HG03469 (cell line): ENCODE measurements at regions not wholly inside any gene's neighbourhood (a gene's known extent, or its start where the extent isn't known, plus 50 kb on each side); places are given as distances from the start of the nearest gene placed in this dataset.
"Not testable (repeated sequence)": the region's sequence is repeated elsewhere in the genome, so short reads cannot be mapped to it uniquely, and the experiment has no call there.

Experiments used
- ATAC-seq: cut with Tn5 transposase; IDR thresholded peaks from one replicate; pipeline ENCODE4 v1.9.1; 2021; ENCODE audit warnings: mild to moderate bottlenecking, moderate library complexity, moderate number of reproducible peaks; ENCODE audit not compliant: unreplicated experiment

DNA sequence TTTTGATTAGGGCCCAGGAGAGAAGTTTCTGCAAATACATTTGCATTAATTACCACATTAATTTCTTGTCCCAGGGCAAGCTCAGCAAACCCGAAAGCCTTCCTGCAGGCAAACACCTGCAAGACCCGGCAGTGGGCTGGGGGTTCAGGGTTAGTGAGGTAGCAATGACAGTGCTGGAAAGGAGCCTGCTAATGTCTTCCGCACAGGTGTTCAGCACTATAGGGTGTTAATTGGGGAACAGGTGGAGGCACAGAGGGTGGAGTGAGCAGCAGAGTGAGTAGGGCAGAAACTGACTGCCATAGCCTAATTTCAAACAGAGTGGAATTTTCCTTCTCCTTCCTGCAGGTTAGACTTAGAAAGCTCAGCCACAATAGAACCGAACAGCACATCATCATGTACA lies 50.9 kb upstream of the UBASH3B start:
- no peak for ATAC-seq

DNA sequence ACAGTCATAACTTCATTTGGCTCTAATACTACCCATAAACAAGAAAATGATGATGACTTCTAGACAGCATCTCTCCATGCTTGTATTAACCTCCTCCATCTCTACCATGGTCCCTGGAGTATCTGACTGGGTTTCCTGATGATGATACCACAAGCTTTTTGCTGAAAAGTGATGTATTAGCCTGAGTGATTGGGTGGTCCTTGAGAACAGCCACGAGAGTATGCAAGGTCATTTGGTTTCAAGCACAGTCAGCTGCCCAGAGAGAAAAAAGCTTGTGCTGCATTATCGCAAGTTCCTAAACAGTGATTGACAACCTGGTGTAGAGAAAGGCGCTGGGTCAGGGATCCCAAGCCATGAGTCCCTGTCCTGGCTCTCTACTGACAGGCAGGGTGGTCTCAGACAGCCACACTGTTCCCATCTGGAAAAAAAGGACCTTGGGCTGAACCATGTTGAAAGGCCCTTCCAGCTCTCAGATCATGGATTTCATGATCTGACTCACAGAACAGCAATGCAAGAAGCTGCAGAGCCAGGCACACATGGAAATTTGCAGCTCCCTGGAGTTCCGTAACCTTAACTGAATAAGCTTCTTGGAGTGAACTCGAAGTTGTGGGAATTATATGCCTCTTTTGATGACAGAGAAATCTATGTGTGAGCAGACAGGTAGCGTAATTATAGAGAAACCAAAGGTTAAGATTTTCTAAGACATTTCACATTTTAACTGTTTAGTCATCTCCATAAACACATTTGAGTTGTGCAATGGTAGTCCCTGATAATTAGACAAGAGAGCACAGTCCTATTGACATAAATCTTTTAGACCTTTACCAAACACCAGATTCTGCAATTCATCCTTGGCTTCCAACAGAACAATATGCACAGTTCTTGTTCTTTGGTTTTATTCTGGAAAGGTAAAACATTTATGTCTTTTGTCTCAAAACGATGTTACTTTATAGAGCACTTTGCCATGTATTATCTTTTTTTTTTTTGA lies 54.1 kb upstream of the UBASH3B start:
- no peak for ATAC-seq

DNA sequence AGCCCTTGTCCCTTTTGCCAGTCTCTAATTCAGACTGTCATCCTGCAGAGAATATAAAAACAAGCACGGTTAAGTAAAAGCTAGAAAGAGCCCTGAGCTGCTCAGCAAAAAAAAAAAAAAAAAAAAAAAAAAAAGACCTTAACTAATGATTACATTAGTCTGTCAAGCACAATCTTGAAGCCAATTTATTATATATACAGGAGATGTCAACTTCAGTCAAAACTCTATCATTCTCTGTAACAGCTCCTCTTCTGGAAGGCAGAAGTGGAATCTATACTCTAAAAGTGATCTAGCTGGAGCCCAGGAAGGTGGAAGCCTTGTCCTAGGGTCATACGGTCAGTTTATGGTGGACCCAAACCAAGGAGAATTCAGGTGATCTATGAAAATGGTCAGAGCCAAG lies 55.2 kb upstream of the UBASH3B start:
- no peak for ATAC-seq

DNA sequence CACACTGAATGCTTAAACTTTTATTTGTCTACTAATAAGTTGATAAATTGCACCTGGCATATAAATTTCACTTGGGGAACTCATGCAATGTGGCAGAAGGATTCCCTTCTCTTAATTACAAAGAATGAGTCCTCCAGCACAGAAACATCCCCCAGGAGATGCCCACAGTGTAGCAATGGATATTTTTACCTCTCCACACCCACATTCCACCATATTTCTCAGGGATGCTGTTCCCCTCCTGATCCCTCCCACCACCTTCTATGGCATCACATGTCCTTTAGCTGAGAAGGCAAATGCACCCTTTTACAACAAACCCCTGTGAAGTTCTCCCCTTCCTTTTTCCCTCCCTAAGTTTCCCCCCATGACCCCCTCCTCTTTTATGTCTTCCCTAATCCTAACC lies 56.1 kb upstream of the UBASH3B start:
- ATAC-seq, result no peak

DNA sequence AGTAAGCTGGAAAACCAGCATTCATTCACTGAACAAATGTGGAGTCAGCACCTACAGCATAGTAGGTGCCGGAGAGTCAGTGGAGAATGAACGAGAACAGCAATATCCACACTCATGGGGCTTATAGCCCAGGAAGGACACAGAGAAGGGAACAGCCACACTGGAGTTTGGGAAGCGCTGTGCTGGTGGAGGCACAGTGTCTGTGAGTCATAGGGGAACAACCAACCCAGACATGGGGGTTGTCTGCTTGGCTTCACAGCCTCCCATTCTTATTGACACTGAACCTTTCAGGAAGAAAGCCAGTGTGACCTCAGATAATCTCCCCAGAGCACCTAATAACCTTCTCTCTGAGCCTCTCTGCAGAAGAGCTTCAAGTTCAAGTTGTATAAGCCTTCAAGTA lies 56.6 kb upstream of the UBASH3B start:
- ATAC-seq, result no peak

DNA sequence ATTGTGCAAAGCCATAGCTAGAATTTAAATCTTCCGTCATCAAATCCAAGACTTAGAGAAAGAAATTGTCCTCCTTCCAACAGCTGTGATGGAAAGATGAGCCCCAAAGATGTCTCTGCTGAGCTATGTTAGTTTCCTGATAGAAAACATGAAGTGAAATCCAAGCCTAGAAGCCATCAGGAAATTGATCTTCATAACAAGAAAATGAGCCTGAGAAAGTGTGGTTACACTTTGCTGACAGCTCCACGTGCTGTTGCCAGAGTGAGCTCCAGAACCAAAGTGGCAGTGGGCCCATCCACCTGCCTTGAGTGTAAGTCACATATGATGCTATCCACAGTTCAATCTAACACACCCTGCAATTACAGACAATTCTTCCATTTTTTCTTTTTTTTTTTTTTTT lies 58.0 kb upstream of the UBASH3B start:
- no peak for ATAC-seq

DNA sequence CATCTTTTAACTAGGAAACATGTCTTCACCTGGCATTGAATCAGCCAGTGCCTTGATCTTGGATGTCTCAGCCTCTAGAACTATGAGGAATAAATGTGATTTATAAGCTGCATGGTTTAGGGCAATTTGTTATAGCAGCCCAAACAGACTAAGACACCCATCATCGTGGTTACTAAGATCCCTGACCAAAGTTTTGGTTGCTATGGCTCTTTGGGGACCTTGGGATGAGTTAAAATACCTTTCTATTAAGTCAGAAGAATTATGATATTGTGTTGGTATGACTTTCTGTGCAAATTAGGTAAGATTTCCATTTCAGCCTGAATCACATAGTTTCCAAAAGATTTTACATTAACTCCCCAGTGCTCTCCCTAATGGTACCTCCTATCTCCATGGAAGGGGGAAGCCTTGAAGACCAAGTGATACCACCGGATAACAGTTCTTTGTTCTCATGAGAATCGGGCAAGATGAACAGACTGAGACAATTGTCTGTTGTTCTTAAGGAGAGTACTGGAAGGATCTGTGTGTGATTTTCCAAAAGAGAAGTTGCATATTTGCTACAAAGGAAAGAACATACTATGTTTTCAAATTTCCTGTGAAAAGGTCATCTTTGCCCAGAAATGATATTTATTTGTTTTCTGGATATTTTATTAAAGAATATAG lies 60.4 kb upstream of the UBASH3B start:
- ATAC-seq, result no peak

DNA sequence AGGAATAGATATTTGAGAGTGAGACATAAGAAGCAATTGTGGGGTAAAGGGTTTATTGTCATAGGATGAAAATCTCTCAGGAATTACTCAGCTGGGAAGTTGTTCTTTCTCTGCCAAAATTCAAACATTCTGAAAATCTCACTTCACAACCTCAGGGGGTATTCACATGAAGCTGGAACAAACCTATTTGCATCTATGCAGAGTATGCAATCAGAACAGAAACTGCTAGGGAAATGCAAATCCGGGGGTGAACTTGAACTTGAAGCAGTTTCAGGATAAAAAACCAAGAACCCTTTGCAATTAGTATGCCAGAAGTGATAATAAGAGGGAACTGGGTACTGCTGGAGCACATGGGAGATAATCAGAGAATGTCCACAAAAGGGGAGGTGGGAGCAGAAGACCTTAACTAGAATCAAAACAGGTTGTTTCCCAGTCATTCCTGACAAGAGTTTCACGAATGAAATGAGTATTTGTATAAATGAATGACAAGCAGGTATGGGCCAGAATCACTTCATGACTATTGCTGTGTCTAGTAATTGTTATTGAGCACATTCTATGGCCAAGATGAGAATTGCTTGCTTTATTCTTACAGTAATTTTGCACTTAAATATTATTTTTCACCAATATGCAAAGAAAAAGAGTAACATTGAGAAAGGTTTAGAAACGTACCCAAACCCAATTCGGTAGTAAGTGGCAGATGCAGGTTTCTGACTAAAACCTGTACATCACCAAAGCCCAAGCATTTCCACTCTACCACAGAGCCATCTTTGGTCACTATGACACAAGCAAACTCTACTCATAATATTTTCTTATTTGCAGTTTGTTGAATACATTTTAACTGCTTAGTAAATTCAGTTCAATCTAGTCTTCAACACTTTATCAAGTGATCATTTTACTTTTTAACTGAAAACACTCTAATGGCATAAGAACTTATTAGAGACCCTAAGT lies 61.8 kb upstream of the UBASH3B start:
- no peak for ATAC-seq

DNA sequence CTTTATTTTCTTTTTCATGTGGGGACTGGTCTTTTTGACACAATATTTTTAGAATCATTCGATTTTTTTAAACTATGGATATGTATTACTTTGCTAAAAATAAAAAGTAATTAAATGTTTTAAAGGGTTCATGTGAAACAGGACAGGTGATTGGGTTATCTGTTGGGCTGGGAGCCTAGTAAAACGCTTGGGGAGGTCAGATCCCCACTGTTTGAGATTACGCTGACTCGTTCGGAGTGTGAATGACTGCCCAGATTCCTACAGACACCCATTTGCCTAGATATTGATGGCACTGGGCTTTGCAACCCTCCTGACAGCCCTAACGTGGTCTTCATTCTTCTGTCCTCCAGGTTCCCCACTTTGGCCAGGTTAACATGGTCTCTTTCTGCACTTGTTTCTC lies 62.9 kb upstream of the UBASH3B start:
- ATAC-seq, result no peak

DNA sequence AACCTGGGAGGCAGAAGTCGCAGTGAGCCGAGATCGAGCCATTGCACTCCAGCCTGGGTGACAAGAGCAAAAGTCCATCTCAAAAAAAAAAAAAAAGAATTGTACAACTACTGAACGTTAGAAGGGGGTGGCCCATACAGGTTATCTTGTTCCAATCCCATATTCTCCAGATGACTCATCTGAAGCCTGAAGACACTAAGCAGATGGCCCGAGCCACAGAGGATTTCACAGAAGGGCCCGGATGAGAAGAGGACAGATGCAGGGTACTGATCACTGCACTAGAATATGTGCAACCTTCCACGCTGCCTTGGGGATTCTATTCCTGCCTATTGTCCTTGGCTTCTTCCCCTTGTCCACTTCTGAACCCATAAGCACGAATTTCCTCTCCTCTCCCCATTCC lies 70.9 kb upstream of the UBASH3B start:
- ATAC-seq, result no peak

DNA sequence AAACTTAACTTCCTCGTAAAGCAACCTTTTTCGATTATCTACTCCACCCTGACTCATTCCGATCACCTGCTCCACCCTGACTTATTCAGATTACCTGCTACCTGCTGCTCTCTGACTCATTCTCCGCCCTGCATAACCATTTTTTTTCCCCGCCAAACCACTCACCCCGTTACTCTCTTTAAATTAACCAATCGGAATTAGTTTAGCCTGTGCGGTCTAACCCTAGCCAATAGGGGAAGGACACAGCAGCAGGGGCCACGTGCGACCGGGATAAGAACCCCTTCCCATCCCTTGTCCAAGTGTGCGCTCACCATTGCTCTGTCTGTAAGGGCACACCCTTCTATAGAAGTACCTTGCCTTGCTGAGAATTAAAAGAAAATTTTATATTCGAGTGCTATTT lies 75.5 kb upstream of the UBASH3B start:
- not testable (repeated sequence) for ATAC-seq

DNA sequence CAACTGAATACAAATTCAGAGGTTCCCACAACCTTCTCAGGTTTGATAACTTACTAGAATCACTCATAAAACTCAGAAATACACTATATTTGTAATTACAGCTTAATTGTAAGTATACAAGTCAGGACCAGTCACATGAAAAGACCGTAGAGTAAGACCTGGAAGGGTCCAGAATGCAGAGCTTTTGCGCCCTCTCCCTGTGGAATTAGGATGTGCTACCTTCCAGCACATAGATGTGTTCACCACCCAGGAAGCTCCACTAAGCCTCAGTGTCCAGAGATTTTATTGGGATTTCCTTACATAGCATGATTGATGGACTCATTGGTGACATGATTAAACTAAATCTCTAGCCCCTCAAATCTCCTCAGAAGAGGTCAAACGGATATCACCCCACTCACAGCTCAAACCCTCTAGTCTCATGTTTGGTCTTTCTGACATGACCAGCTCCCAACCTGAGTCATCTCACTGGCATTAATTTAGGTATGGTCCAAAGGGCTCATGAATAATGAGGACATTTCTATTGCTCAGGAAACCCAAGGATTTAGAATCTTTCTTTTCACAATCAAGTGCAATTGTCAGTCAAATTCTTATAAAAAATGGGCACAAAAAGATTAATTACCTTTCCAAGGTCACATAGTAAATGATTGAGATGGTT lies 77.2 kb upstream of the UBASH3B start:
- no peak for ATAC-seq

DNA sequence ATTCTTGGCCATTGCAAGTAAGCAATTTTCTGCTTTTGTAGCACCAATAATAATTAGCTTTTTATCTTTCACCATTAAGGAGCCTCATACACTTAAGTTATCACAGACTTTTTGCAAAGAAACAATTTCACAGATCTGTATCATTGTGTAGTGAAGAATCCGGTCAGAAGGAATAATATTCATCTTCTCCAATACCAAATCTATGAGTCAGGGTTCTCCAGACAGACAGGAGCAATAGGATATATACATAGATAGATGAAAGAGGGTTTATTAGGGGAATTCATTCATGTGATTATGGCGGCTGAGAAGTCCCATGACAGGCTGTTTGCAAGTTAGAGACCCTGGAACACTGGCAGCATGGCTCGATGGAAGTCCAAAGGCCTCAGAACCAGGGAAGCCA lies 82.9 kb upstream of the UBASH3B start:
- no peak for ATAC-seq

DNA sequence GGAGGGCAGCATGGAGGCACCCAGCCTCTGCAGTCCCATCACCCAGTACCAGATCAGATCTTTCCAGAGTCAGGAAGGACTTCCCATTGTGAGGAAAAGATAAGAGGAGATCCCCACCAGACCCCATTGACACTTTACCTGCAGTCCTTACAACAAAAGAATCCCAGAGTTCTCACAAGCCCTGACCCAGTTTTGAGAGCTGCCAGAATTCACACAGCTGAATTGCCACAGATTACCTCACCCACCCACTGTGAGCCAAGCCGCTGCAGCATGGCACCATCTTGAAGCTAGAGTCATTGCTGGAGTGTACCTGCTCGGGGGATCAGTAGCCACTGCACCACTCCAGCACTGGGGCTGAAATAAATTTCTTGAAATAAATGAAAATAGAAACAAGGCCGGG lies 91.8 kb upstream of the UBASH3B start:
- no peak for ATAC-seq

DNA sequence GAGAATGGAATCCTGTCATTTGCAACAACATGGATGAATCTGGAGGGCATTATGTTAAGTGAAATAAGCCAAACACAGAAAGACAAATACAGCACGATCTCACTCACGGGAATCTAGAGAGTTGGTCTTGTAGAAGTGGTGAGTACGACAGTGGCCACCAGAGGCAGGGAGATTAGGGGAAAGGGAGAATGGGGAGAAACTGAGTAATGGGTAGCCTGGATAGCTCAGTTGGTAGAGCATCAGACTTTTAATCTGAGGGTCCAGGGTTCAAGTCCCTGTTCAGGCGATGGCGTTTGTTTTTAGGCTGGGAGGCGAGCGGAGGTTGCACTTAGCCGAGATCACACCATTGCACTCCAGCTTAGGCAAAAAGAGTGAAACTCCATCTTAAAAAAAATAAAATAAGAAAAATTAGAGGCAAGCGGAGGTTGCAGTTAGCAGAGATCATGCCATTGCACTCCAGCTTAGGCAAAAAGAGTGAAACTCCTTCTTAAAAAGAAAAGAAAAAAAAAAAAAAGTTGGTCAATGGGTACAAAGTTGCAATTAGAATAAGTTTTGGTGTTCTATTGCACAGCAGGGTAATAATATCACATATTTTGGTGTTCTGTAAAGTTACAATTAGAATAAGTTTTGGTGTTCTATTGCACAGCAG lies 95.7 kb upstream of the UBASH3B start:
- ATAC-seq, result no peak

DNA sequence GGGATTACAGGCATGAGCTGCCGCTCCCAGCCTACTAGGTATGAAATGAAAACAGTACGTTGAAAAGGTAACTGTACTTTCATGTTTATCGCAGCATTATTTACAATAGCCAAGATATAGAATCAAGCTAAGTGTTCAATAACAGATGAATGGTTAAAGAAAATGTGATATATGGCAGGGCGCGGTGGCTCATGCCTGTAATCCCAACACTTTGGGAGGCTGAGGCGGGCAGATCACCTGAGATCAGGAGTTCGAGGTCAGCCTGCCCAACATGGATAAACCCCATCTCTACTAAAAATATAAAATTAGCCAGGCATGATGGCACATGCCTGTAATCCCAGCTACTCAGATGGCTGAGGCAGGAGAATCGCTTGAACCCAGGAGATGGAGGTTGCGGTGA lies 96.3 kb upstream of the UBASH3B start:
- not testable (repeated sequence) for ATAC-seq

DNA sequence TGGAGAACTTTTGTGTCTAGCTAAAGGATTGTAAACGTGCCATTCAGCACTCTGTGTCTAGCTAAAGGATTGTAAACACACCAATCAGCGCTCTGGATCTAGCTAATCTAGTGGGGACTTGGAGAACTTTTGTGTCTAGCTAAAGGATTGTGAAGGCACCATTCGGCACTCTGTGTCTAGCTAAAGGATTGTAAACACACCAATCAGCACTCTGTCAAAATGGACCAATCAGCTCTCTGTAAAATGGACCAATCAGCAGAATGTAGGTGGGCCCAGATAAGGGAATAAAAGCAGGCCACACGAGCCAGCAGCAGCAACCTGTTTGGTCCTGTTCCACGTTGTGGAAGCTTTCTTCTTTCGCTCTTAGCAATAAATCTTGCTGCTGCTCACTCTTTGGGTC lies 98.4 kb upstream of the UBASH3B start:
- not testable (repeated sequence) for ATAC-seq

DNA sequence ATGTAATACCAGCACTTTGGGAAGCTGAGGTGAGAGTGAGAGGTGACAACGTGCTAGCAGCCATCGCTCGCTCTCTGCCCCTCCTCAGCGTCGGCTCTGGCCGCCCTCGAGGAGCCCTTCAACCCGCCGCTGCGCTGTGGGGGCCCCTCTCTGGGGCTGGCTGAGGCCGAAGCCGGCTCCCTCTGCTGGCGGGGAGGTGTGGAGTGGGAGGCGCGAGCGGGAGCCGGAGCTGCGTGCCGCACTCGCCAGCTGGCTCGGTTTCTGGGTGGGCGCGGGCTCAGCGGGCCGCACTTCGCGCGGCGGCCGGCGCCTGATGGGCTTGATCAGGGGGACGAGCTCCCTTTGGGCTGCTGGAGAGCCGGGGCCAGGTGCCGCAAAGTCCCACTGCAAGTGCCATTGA lies 98.9 kb upstream of the UBASH3B start:
- no peak for ATAC-seq

DNA sequence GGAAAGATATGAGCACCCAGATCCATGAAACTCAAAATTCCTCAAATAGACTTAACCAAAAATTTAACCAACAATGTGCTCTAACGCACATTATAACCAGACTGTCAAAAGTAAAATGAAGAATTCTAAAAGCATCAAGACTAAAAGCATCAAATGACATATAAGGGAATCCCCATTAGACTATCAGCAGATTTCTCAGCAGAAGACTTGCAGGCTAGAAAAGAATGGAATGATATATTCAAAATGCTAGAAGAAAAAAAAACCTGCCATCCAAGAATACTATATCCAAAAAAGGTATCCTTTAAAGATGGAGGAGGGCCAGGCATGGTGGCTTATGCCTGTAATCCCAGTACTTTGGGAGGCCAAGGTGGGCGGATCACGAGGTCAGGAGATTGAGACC lies 117.5 kb upstream of the UBASH3B start:
- ATAC-seq, result no peak

DNA sequence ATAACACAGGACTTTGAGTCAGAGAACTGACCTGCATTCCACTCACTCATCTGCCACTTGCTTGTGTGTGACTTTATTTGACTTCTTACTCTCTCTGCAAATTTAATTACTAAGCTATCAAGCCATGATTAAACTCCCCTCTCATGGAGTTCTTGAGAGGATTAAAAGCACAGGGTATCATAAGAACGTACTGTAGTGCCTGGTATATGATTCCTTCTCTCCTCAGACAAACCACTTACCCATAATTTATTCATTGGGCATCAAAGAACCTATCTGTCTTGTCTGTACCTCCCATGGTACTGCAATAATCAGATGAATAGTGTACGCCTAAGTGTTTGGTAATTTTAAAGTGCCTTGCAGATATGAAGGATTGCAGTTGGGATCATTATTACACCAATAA lies 130.6 kb upstream of the UBASH3B start:
- no peak for ATAC-seq
